KMS-11 (cell line): ENCODE measurements at regions not wholly inside any gene's neighbourhood (a gene's known extent, or its start where the extent isn't known, plus 50 kb on each side); places are given as distances from the start of the nearest gene placed in this dataset.
"Not testable (repeated sequence)": the region's sequence is repeated elsewhere in the genome, so short reads cannot be mapped to it uniquely, and the experiment has no call there.

Source experiments
- H2AFZ ChIP-seq: fragments of 200-600 bp; sonication (generic); 2 replicates; pipeline ENCODE4 v1.6.1; 2016; ENCODE audit warnings: antibody characterized with exemption, mixed run types, low read depth
- H3K27ac ChIP-seq: fragments of 200-600 bp; sonication (generic); 2 replicates; pipeline ENCODE4 v1.6.1; 2016; ENCODE audit warnings: mild to moderate bottlenecking, mixed run types
- H3K27me3 ChIP-seq: fragments of 200-600 bp; sonication (generic); 2 replicates; pipeline ENCODE4 v1.6.1; 2017; ENCODE audit warnings: mild to moderate bottlenecking, low read depth, mixed run types, moderate library complexity; ENCODE audit not compliant: insufficient read depth
- H3K36me3 ChIP-seq: fragments of 200-600 bp; sonication (generic); 2 replicates; pipeline ENCODE4 v1.6.1; 2017; ENCODE audit warnings: mild to moderate bottlenecking, mixed run types; ENCODE audit not compliant: insufficient read depth
- H3K4me1 ChIP-seq: fragments of 200-600 bp; sonication (generic); 2 replicates; pipeline ENCODE4 v1.6.1; 2016; ENCODE audit warnings: mild to moderate bottlenecking, low read depth, mixed run types; ENCODE audit not compliant: poor library complexity, severe bottlenecking
- H3K4me2 ChIP-seq: fragments of 200-600 bp; sonication (generic); 2 replicates; pipeline ENCODE4 v1.7.0; 2016; ENCODE audit warnings: mild to moderate bottlenecking, mixed run types
- H3K4me3 ChIP-seq: fragments of 200-600 bp; sonication (generic); IDR thresholded peaks from 2 replicates; pipeline ENCODE4 v1.6.1; 2017; ENCODE audit warnings: low read depth, low read length, mixed read lengths; ENCODE audit not compliant: insufficient read depth
- H3K79me2 ChIP-seq: fragments of 200-600 bp; sonication (generic); 2 replicates; pipeline ENCODE4 v1.6.1; 2016; ENCODE audit warnings: low read depth, mixed run types; ENCODE audit not compliant: insufficient read depth
- H3K9ac ChIP-seq: fragments of 200-600 bp; sonication (generic); 2 replicates; pipeline ENCODE4 v1.6.1; 2016; ENCODE audit warnings: mild to moderate bottlenecking, mixed run types
- H4K20me1 ChIP-seq: fragments of 200-600 bp; sonication (generic); 2 replicates; pipeline ENCODE4 v1.6.1; 2016; ENCODE audit warnings: mild to moderate bottlenecking, mixed run types; ENCODE audit not compliant: insufficient read depth
- TF ChIP-seq, protein P1 (sequence below): fragments of 200-600 bp; sonication (generic); conservative IDR thresholded peaks from 2 replicates; pipeline ENCODE4 v1.6.1; 2017; ENCODE audit warnings: low read depth, mild to moderate bottlenecking, antibody characterized with exemption, low read length, moderate library complexity, mixed read lengths

- Histone ChIP-seq H2AFZ (no peak overlapping the region), H3K27ac (no peak overlapping the region), H3K4me2 (no peak overlapping the region), H3K36me3 (no peaks in the 10 kb centered on the region), H3K4me3 (no peak overlapping the region), H3K79me2 (no peaks in the 10 kb centered on the region), H3K9ac (no peak overlapping the region), H4K20me1 (no peaks in the 10 kb centered on the region), H3K27me3 (no peaks in the 10 kb centered on the region), H3K4me1 (no peaks in the 10 kb centered on the region)
- TF ChIP-seq, protein P1, sequence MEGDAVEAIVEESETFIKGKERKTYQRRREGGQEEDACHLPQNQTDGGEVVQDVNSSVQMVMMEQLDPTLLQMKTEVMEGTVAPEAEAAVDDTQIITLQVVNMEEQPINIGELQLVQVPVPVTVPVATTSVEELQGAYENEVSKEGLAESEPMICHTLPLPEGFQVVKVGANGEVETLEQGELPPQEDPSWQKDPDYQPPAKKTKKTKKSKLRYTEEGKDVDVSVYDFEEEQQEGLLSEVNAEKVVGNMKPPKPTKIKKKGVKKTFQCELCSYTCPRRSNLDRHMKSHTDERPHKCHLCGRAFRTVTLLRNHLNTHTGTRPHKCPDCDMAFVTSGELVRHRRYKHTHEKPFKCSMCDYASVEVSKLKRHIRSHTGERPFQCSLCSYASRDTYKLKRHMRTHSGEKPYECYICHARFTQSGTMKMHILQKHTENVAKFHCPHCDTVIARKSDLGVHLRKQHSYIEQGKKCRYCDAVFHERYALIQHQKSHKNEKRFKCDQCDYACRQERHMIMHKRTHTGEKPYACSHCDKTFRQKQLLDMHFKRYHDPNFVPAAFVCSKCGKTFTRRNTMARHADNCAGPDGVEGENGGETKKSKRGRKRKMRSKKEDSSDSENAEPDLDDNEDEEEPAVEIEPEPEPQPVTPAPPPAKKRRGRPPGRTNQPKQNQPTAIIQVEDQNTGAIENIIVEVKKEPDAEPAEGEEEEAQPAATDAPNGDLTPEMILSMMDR: no peak
These were observed 70.9 kb upstream of the ADGRL2 start for GRCh38 chr1:81729818-81730217.

DNA sequence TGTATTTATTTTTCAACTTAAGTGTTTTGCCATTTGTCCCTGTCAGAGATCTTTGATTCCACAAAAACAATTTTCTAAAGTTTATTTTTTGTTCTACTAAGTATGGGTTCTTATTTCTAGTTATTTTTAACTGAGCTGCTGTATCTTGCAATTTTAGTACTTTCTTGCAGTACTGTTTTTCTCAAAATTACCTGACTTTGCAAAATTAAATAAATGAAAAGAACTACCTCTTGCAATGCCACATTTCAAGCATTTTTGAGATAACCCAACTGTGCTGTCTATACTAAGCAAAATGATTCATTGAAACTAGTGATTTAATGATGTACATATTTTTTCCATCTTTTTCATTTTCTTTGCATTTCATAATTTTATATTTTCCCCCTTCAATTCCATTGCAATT lies 71.5 kb upstream of the ADGRL2 start:
- Histone ChIP-seq H3K4me1 (no peaks in the 10 kb centered on the region), H4K20me1 (no peaks in the 10 kb centered on the region), H3K79me2 (no peaks in the 10 kb centered on the region), H3K27me3 (no peaks in the 10 kb centered on the region), H3K36me3 (no peaks in the 10 kb centered on the region), H3K27ac (no peak overlapping the region), H3K4me3 (no peak overlapping the region), H3K4me2 (no peak overlapping the region), H2AFZ (no peak overlapping the region), H3K9ac (no peak overlapping the region)
- TF ChIP-seq, protein P1: no peak

- H3K27me3 ChIP-seq: no peaks in the 10 kb centered on the region
- H3K4me1 ChIP-seq: no peaks in the 10 kb centered on the region
- no peak overlapping the region for H3K4me2 ChIP-seq
- H3K9ac ChIP-seq: no peak overlapping the region
- no peaks in the 10 kb centered on the region for H3K79me2 ChIP-seq
- no peak overlapping the region for H3K27ac ChIP-seq
- TF ChIP-seq, protein P1: no peak
- H3K4me3 ChIP-seq: no peak overlapping the region
- no peaks in the 10 kb centered on the region for H4K20me1 ChIP-seq
- no peak overlapping the region for H2AFZ ChIP-seq
- H3K36me3 ChIP-seq: no peaks in the 10 kb centered on the region
These were observed 74.9 kb upstream of the ADGRL2 start for GRCh38 chr1:81725823-81726222.

DNA sequence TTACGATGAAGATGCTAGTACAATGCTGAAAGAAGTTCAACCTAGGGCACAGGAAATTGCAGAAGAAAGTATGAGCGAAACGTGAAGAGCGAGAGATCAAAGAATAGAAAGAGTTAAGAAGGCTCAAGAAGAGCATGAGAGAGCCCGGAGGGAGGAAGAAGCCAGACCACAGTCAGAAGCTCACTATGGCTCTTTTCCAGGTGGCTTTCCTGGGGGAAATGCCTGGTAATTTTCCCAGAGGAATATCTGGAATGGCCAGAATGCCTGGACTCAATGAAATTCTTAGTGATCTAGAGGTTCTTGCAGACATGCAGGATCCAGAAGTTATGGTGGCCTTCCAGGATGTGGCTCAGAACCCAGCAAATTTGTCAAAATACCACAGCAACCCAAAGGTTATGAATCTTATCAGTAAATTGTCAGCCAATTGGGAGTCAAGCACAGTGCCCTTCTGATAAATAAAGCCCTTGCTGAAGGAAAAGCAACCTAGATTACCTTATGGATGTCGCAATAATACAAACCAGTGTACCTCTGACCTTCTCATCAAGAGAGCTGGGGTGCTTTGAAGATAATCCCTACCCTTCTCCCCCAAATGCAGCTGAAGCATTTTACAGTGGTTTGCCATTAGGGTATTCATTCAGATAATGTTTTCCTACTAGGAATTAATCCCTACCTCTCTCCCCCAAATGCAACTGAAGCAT lies 78.0 kb upstream of the ADGRL2 start:
- not testable (repeated sequence) for H3K27ac ChIP-seq, H3K79me2 ChIP-seq, H3K4me1 ChIP-seq, H3K27me3 ChIP-seq, H3K9ac ChIP-seq, H3K4me3 ChIP-seq, H4K20me1 ChIP-seq, H3K36me3 ChIP-seq, H2AFZ ChIP-seq, H3K4me2 ChIP-seq

- H3K27ac ChIP-seq, H3K4me3 ChIP-seq, H3K27me3 ChIP-seq, H4K20me1 ChIP-seq, H2AFZ ChIP-seq, H3K79me2 ChIP-seq, H3K9ac ChIP-seq, H3K4me2 ChIP-seq, H3K4me1 ChIP-seq, H3K36me3 ChIP-seq: not testable (repeated sequence)
These were observed 80.5 kb upstream of the ADGRL2 start for GRCh38 chr1:81720256-81720655.
